Cardiac fibroblast (primary cell): ENCODE measurements at regions not wholly inside any gene's neighbourhood (a gene's known extent, or its start where the extent isn't known, plus 50 kb on each side); places are given as distances from the start of the nearest gene placed in this dataset.

Experiments
- DNase-seq, 2 donors: peaks; one replicate each; pipeline versions ENCODE4 v3.0.0 to v3.0.0-alpha.2; 2010; ENCODE audit warnings: low read depth in 2 of 2
- H3K4me3 ChIP-seq, 2 donors: replicated peaks in 1 of 2; 1 replicate in 1 of 2; 2 replicates in 1 of 2; pipeline ENCODE4 v1.5.1; 2011; ENCODE audit warnings: low read depth in 2 of 2, low read length in 2 of 2, mild to moderate bottlenecking in 2 of 2, moderate library complexity in 1 of 2
- TF ChIP-seq, protein P1 (sequence below): IDR thresholded peaks from one replicate; pipeline ENCODE4 v1.5.1; 2011; ENCODE audit warnings: low read depth, mild to moderate bottlenecking, low read length, inconsistent platforms

DNA sequence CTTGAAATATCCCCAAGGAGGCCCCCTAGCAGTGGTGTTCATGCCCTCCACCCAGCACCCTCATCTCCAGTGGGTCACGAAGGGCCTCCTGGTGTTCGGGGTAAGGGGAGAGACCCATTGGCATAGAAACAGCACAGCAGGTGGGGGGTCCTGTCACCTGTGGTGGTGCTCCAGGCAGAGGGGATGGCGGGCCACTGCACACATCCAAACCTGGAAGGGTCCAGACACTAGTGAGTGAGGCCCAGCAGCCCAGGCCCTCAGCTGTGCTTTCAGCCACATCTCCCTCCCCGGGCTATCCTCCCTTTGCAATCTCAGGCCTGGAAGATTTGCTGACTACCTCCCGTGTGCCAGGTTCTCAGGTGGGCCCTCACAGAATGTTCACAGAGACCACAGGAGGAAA, 59.4 kb upstream of the LYVE1 start:
- TF ChIP-seq, protein P1, sequence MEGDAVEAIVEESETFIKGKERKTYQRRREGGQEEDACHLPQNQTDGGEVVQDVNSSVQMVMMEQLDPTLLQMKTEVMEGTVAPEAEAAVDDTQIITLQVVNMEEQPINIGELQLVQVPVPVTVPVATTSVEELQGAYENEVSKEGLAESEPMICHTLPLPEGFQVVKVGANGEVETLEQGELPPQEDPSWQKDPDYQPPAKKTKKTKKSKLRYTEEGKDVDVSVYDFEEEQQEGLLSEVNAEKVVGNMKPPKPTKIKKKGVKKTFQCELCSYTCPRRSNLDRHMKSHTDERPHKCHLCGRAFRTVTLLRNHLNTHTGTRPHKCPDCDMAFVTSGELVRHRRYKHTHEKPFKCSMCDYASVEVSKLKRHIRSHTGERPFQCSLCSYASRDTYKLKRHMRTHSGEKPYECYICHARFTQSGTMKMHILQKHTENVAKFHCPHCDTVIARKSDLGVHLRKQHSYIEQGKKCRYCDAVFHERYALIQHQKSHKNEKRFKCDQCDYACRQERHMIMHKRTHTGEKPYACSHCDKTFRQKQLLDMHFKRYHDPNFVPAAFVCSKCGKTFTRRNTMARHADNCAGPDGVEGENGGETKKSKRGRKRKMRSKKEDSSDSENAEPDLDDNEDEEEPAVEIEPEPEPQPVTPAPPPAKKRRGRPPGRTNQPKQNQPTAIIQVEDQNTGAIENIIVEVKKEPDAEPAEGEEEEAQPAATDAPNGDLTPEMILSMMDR = no peak
- no peak for DNase-seq
- H3K4me3 ChIP-seq = no peak overlapping the region

GRCh38 chr11:10627291-10627690, 58.8 kb upstream of the LYVE1 start:
- TF ChIP-seq, protein P1 = no peak

DNA sequence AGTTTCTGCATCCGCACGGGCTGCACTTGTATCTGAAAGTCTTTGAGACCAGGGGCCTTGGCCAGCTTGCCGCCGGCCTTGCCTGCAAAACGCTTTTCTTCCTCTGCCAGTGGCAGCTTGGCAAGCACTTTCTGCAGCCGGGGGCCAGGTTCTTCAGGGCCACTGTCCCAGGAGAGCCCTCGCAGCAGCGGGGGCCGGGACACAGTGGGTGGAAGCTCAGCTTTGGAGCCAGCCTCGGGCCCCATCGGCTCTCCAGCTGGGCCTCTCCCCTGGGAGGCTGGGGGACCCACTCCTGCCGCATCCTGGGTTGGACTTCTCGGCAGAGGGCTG, 57.5 kb upstream of the LYVE1 start:
- TF ChIP-seq, protein P1 = no peak
- DNase-seq = no peak
- H3K4me3 ChIP-seq = no peak overlapping the region

More at GRCh38 chr11:10627291-10627690, 58.8 kb upstream of the LYVE1 start:
- no peak for DNase-seq
- H3K4me3 ChIP-seq = no peak overlapping the region

- TF ChIP-seq, protein P1 = no peak
- no peak overlapping the region for H3K4me3 ChIP-seq
- no peak for DNase-seq
These were observed 57.0 kb upstream of the LYVE1 start for GRCh38 chr11:10625281-10625981.

DNA sequence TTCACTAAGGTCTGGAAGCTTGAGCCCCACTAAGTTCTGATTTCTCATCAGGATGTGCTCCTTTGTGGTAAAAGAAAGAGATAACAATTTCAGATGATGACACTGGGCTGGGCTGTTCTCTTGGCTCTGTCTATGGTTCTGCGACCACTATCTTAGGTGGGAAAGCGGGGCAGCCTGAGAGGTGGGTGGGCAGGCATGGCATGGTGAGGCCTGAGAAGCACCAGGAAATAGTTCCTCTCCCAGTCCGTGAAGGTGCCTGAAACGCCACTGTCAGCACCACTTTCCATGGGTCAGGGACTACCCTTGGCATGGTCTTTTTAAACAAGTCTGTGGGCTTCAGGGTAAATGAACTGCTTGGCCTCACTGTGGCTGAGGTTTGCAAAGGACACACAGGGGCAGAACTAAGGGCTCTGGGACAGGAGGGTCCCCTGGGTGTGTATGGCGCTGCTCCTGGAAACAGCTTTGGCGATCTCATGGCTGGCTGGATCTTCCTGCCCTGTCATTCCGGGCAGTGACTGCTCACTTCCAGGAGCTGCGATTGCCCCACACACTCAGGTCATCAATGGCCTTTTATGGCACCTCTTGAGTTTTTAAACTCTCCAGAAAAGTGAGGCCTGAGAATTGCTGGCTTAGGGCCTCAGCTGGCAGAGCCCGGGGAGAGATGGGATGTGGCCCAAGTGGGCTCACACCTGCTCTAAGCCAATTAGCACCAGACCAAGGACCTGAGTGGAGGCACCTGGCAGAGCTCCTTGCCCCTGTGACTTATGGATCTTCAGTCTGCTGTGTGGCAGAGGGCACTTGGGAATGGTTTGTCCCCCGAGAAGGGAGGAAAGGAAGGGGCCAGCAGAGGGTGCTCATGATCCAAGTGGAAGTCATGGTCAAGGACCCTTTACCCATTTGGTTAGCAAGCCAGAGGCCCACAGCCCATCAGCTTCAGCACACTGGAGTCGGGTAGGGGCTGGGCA, 55.6 kb upstream of the LYVE1 start:
- DNase-seq = peak; percentile 25 to 32
- no peak overlapping the region for H3K4me3 ChIP-seq
- TF ChIP-seq, protein P1 = peak; percentile 44

- TF ChIP-seq, protein P1 = no peak
- H3K4me3 ChIP-seq = no peak overlapping the region
- no peak for DNase-seq
These were observed 54.7 kb upstream of the LYVE1 start for GRCh38 chr11:10622957-10623791.
